Fibroblast of lung (primary cell): ENCODE measurements at regions not wholly inside any gene's neighbourhood (a gene's known extent, or its start where the extent isn't known, plus 50 kb on each side); places are given as distances from the start of the nearest gene placed in this dataset.
A peak's percentile ranks its signal among the peaks of the same experiment; 100 is the strongest.

Source experiments
- DNase-seq, 2 donors: peaks; one replicate each; pipeline versions ENCODE4 v3.0.0 to v3.0.0-alpha.2; 2010; ENCODE audit warnings: low read depth in 2 of 2
- H2AFZ ChIP-seq: 2 replicates; pipeline ENCODE4 v1.5.1; 2012; ENCODE audit warnings: low read length, control low read depth, inconsistent platforms
- H3K27ac ChIP-seq: 2 replicates; pipeline ENCODE4 v1.5.1; 2011; ENCODE audit warnings: low read length, control low read depth; ENCODE audit not compliant: insufficient read depth
- H3K27me3 ChIP-seq: 2 replicates; pipeline ENCODE4 v1.5.1; 2011; ENCODE audit warnings: mild to moderate bottlenecking, low read length; ENCODE audit not compliant: control insufficient read depth, insufficient read depth
- H3K36me3 ChIP-seq: 2 replicates; pipeline ENCODE4 v1.5.1; 2011; ENCODE audit warnings: low read length; ENCODE audit not compliant: control insufficient read depth, insufficient read depth
- H3K4me1 ChIP-seq: 2 replicates; pipeline ENCODE4 v1.5.1; 2011; ENCODE audit warnings: low read length; ENCODE audit not compliant: control insufficient read depth, insufficient read depth; ENCODE audit errors: extremely low read depth
- H3K4me2 ChIP-seq: 2 replicates; pipeline ENCODE4 v1.5.1; 2011; ENCODE audit warnings: low read length, control low read depth; ENCODE audit not compliant: insufficient read depth; ENCODE audit errors: extremely low read depth
- H3K4me3 ChIP-seq, 4 experiments: fragments of 200-600 bp in 1 of 4; sonication (generic) in 1 of 4; replicated peaks in 1 of 4; 2 replicates each; pipeline ENCODE4 v1.5.1; 2011 to 2016; ENCODE audit warnings: low read length in 4 of 4, low read depth in 3 of 4, mild to moderate bottlenecking in 3 of 4, control low read depth in 2 of 4, inconsistent platforms in 1 of 4, mixed read lengths in 1 of 4; ENCODE audit not compliant: insufficient read depth in 1 of 4; ENCODE audit errors: control extremely low read depth in 1 of 4
- H3K79me2 ChIP-seq: 2 replicates; pipeline ENCODE4 v1.5.1; 2012; ENCODE audit warnings: mild to moderate bottlenecking, low read length, inconsistent platforms; ENCODE audit not compliant: control insufficient read depth, insufficient read depth
- H3K9ac ChIP-seq: 2 replicates; pipeline ENCODE4 v1.5.1; 2011; ENCODE audit warnings: mild to moderate bottlenecking, low read length, control low read depth; ENCODE audit not compliant: insufficient read depth
- H3K9me3 ChIP-seq: 2 replicates; pipeline ENCODE4 v1.5.1; 2012; ENCODE audit warnings: low read depth, low read length; ENCODE audit not compliant: control insufficient read depth, insufficient read depth
- H4K20me1 ChIP-seq: 2 replicates; pipeline ENCODE4 v1.5.1; 2011; ENCODE audit warnings: low read length; ENCODE audit not compliant: control insufficient read depth, insufficient read depth; ENCODE audit errors: extremely low read depth
- EZH2 ChIP-seq: IDR thresholded peaks from 2 replicates; pipeline ENCODE4 v1.5.1; 2012; ENCODE audit warnings: low read length, control low read depth, mild to moderate bottlenecking; ENCODE audit errors: missing control alignments
- TF ChIP-seq, protein P1 (sequence below), 2 donors: IDR thresholded peaks in 1 of 2; conservative IDR thresholded peaks in 1 of 2; 1 replicate in 1 of 2; 2 replicates in 1 of 2; pipeline ENCODE4 v1.5.1; 2011 to 2012; ENCODE audit warnings: low read length in 2 of 2, control low read depth in 1 of 2, inconsistent platforms in 1 of 2, low read depth in 1 of 2, mild to moderate bottlenecking in 1 of 2

DNA sequence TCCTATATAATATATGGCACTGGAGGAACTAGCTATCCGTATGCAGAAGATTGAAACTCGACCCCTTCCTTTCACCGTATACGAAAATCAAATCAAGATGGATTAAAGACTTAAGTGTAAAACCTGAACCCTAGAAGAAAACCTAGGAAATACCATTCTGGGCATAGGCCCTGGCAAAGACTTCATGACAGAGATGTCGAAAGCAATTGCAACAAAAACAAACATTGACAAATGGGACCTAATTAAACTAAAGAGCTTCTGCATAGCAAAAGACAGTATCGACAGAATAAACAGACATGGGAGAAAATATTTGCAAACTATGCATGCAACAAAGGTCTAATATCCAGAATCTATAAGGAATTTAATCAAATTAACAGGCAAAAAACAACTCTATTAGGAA, 61.4 kb upstream of the HDAC9 start:
- H2AFZ ChIP-seq, result no peak overlapping the region
- no peak overlapping the region for H3K27ac ChIP-seq
- H3K9me3 ChIP-seq, result no peaks in the 10 kb centered on the region
- DNase-seq, result no peak
- H3K27me3 ChIP-seq, result no peaks in the 10 kb centered on the region
- no peaks in the 10 kb centered on the region for H3K36me3 ChIP-seq
- TF ChIP-seq EZH2, result no peak
- TF ChIP-seq, protein P1, sequence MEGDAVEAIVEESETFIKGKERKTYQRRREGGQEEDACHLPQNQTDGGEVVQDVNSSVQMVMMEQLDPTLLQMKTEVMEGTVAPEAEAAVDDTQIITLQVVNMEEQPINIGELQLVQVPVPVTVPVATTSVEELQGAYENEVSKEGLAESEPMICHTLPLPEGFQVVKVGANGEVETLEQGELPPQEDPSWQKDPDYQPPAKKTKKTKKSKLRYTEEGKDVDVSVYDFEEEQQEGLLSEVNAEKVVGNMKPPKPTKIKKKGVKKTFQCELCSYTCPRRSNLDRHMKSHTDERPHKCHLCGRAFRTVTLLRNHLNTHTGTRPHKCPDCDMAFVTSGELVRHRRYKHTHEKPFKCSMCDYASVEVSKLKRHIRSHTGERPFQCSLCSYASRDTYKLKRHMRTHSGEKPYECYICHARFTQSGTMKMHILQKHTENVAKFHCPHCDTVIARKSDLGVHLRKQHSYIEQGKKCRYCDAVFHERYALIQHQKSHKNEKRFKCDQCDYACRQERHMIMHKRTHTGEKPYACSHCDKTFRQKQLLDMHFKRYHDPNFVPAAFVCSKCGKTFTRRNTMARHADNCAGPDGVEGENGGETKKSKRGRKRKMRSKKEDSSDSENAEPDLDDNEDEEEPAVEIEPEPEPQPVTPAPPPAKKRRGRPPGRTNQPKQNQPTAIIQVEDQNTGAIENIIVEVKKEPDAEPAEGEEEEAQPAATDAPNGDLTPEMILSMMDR (conservative IDR thresholded peaks at IDR 0.05 in 1 of 2, IDR thresholded peaks at IDR 0.05 in 1 of 2; ENCODE audit: low read depth in 1 of 2, low read length in 2 of 2), result no peak
- no peak overlapping the region for H3K4me3 ChIP-seq
- H3K4me2 ChIP-seq, result no peak overlapping the region
- H4K20me1 ChIP-seq, result no peaks in the 10 kb centered on the region
- no peak overlapping the region for H3K9ac ChIP-seq
- H3K4me1 ChIP-seq, result peaks cover 2% of the 10 kb centered on the region
- H3K79me2 ChIP-seq, result no peaks in the 10 kb centered on the region

DNA sequence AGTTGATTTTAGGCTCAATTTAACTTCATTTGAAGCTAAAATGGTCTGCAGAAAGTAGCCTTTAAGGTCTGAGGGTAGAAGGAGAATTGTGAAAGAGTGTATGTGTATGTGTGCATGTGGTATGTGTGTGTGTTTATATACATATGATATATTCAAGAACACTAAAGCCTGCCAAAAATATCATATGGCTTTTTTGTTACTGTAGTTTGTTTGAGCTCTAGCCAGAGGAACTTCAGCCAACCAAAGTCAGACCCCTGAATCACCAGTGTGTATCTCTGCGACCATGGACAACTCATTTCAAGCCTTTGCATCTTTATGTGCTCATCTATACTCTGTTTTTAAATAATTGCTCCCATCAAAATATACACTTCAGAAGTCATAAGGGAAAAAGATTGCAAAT, 58.4 kb upstream of the HDAC9 start:
- Histone ChIP-seq H3K4me3 (no peak overlapping the region), H3K79me2 (no peaks in the 10 kb centered on the region), H3K4me2 (no peak overlapping the region), H3K36me3 (no peaks in the 10 kb centered on the region), H2AFZ (no peak overlapping the region), H3K9me3 (no peaks in the 10 kb centered on the region), H4K20me1 (no peaks in the 10 kb centered on the region), H3K27me3 (no peaks in the 10 kb centered on the region), H3K27ac (no peak overlapping the region), H3K4me1 (peaks cover 2% of the 10 kb centered on the region), H3K9ac (no peak overlapping the region)
- peak; percentile 15 to 76 for DNase-seq
- TF ChIP-seq EZH2, result no peak
- TF ChIP-seq, protein P1 (conservative IDR thresholded peaks at IDR 0.05 in 1 of 2, IDR thresholded peaks at IDR 0.05 in 1 of 2; ENCODE audit: low read depth in 1 of 2, low read length in 2 of 2), result no peak

DNA sequence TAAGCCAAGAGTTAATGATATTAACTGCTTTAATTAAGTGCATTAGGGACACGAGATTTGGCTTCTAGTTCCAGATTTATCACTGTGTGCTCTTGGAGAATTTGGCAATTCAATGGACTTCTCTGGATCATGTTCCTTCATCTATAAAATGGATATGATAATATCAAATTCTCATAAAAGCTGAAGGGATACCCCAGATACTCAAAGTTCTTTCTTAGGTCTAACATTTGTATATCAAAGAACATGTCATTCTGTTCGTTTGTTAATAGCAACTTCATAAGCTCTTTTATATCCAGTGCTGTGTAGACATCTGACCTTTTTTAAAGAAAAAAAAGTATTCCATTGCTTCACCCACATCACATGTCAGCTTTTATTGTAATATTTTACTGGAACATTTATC, 54.6 kb upstream of the HDAC9 start:
- Histone ChIP-seq H3K27me3 (no peaks in the 10 kb centered on the region), H4K20me1 (no peaks in the 10 kb centered on the region), H3K4me2 (no peak overlapping the region), H3K27ac (no peak overlapping the region), H3K9me3 (no peaks in the 10 kb centered on the region), H3K4me3 (no peak overlapping the region), H3K36me3 (no peaks in the 10 kb centered on the region), H3K9ac (no peak overlapping the region), H3K4me1 (peaks cover 2% of the 10 kb centered on the region), H2AFZ (no peak overlapping the region), H3K79me2 (no peaks in the 10 kb centered on the region)
- no peak for DNase-seq
- no peak for TF ChIP-seq EZH2
- TF ChIP-seq, protein P1 (conservative IDR thresholded peaks at IDR 0.05 in 1 of 2, IDR thresholded peaks at IDR 0.05 in 1 of 2; ENCODE audit: low read depth in 1 of 2, low read length in 2 of 2), result no peak
